CD14-positive monocyte (primary cell): ENCODE measurements at regions not wholly inside any gene's neighbourhood (a gene's known extent, or its start where the extent isn't known, plus 50 kb on each side); places are given as distances from the start of the nearest gene placed in this dataset.

Experiments used
- DNase-seq, 3 donors: peaks; one replicate each; pipeline ENCODE4 v3.0.0-alpha.2; 2011 to 2022
- H2AFZ ChIP-seq: 2 replicates; pipeline ENCODE4 v1.6.0; 2012; ENCODE audit warnings: mild to moderate bottlenecking, low read depth, low read length, inconsistent platforms; ENCODE audit not compliant: insufficient read depth, poor library complexity, severe bottlenecking
- H3K27ac ChIP-seq, 2 donors: 1 replicate in 1 of 2; 2 replicates in 1 of 2; pipeline ENCODE4 v1.5.1; 2012 to 2013; ENCODE audit warnings: low read length in 2 of 2, control low read depth in 1 of 2, inconsistent platforms in 1 of 2, low read depth in 1 of 2, mild to moderate bottlenecking in 1 of 2
- H3K27me3 ChIP-seq, 2 donors: one replicate each; pipeline versions ENCODE4 v1.6.0 to v1.6.1; 2011 to 2013; ENCODE audit warnings: low read length in 2 of 2; ENCODE audit not compliant: control insufficient read depth in 2 of 2, insufficient read depth in 2 of 2
- H3K36me3 ChIP-seq, 2 donors: replicated peaks in 1 of 2; 1 replicate in 1 of 2; 2 replicates in 1 of 2; pipeline versions ENCODE4 v1.5.1 to v1.6.1; 2012 to 2013; ENCODE audit warnings: low read length in 2 of 2, control low read depth in 1 of 2, inconsistent platforms in 1 of 2, mild to moderate bottlenecking in 1 of 2; ENCODE audit not compliant: insufficient read depth in 2 of 2, control insufficient read depth in 1 of 2
- H3K4me1 ChIP-seq, 2 donors: 1 replicate in 1 of 2; 2 replicates in 1 of 2; pipeline versions ENCODE4 v1.5.1 to v1.6.1; 2012 to 2013; ENCODE audit warnings: low read length in 2 of 2, control low read depth in 1 of 2, inconsistent platforms in 1 of 2, mild to moderate bottlenecking in 1 of 2, moderate library complexity in 1 of 2; ENCODE audit not compliant: insufficient read depth in 2 of 2, control insufficient read depth in 1 of 2
- H3K4me2 ChIP-seq: replicated peaks from 2 replicates; pipeline ENCODE3; 2012; ENCODE audit warnings: low read length, moderate library complexity, mild to moderate bottlenecking; ENCODE audit not compliant: poor library complexity, severe bottlenecking; ENCODE audit errors: extremely low read depth
- H3K4me3 ChIP-seq, 3 experiments: fragments of 200-600 bp in 1 of 3; sonication (generic) in 1 of 3; replicated peaks in 1 of 3; 1 replicate in 2 of 3; 2 replicates in 1 of 3; pipeline ENCODE4 v1.5.1; 2011 to 2013; ENCODE audit warnings: low read length in 3 of 3, mild to moderate bottlenecking in 3 of 3, control low read depth in 2 of 3, low read depth in 2 of 3, inconsistent platforms in 1 of 3, moderate library complexity in 1 of 3
- H3K79me2 ChIP-seq: 2 replicates; pipeline ENCODE4 v1.6.0; 2012; ENCODE audit warnings: mild to moderate bottlenecking, control low read depth, inconsistent platforms, low read length, moderate library complexity; ENCODE audit not compliant: insufficient read depth
- H3K9ac ChIP-seq: 2 replicates; pipeline ENCODE4 v1.6.0; 2017; ENCODE audit warnings: low read length, mild to moderate bottlenecking; ENCODE audit not compliant: insufficient read depth, poor library complexity, severe bottlenecking
- H3K9me3 ChIP-seq, 2 donors: replicated peaks in 1 of 2; 1 replicate in 1 of 2; 2 replicates in 1 of 2; pipeline versions ENCODE4 v1.5.1 to v1.6.1; 2012 to 2013; ENCODE audit warnings: low read length in 2 of 2, control low read depth in 1 of 2; ENCODE audit not compliant: control insufficient read depth in 1 of 2, insufficient read depth in 1 of 2
- H4K20me1 ChIP-seq: 2 replicates; pipeline ENCODE4 v1.6.0; 2012; ENCODE audit warnings: mild to moderate bottlenecking, low read length, control low read depth, moderate library complexity; ENCODE audit not compliant: insufficient read depth
- H3K27ac Mint-ChIP-seq, 7 donors: one replicate each; pipeline ENCODE4 v1.8.0; 2020; ENCODE audit warnings: mild to moderate bottlenecking in 7 of 7, mixed read lengths in 7 of 7, moderate library complexity in 6 of 7, inconsistent platforms in 2 of 7
- H3K27me3 Mint-ChIP-seq, 3 donors: one replicate each; pipeline ENCODE4 v1.8.0; 2021 to 2022; ENCODE audit warnings: low read depth in 3 of 3, mild to moderate bottlenecking in 3 of 3, mixed read lengths in 3 of 3, moderate library complexity in 3 of 3, inconsistent platforms in 1 of 3
- H3K36me3 Mint-ChIP-seq, 2 donors: one replicate each; pipeline ENCODE4 v1.8.0; 2020; ENCODE audit warnings: mixed read lengths in 2 of 2, inconsistent platforms in 1 of 2, mild to moderate bottlenecking in 1 of 2
- H3K4me1 Mint-ChIP-seq: one replicate; pipeline ENCODE4 v1.8.0; 2020; ENCODE audit warnings: mild to moderate bottlenecking, mixed read lengths
- H3K4me3 Mint-ChIP-seq, 2 donors: one replicate each; pipeline ENCODE4 v1.8.0; 2020; ENCODE audit warnings: mild to moderate bottlenecking in 2 of 2, mixed read lengths in 2 of 2, moderate library complexity in 1 of 2
- H3K9me3 Mint-ChIP-seq, 7 donors: one replicate each; pipeline ENCODE4 v1.8.0; 2020 to 2022; ENCODE audit warnings: mixed read lengths in 7 of 7, mild to moderate bottlenecking in 6 of 7, moderate library complexity in 6 of 7, inconsistent platforms in 2 of 7
- CTCF ChIP-seq: fragments of 200-600 bp; IDR thresholded peaks from one replicate; pipeline ENCODE4 v1.8.0; 2022; ENCODE audit warnings: antibody characterized with exemption, mild to moderate bottlenecking
- WGBS: methylation state at CpG from one replicate; pipeline ENCODE4 v1.1.5; 2013; ENCODE audit warnings: missing lambda C conversion rate; ENCODE audit not compliant: insufficient coverage; 5-methylcytosine and 5-hydroxymethylcytosine counted together
- intact Hi-C, 2 donors: fragments of 100-400 bp; cut with micrococcal nuclease; formaldehyde crosslinking; loops; one replicate each; pipeline versions ENCODE4 v1.15.0 to v1.15.1; 2023

DNA sequence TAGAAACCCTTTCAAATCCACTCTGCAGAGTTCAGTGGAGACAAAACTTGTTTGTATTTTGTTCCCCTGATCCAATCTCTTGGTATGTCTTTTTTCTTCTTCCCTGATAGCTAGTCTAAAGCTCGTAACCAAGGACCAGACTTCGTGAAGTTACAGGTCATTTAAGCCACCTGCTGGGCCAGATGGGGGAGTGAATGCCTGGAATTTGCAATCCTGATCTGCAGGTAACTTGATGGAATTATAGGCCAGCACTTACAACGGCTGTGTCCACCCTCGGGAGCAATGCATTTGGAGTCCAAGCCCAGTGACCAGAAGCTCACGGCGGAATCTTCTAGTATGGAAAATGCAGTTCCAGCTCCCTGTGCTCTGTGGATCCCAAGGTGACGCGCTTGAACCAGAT is 566.9 kb downstream of the TCERG1L start:
- Mint-ChIP-seq H3K9me3 (peaks cover 0 to 1% (median 0%) of the 10 kb centered on the region in 7 donors), H3K4me1 (no peaks in the 10 kb centered on the region), H3K27me3 (peaks cover 0 to 9% (median 4%) of the 10 kb centered on the region in 3 donors), H3K4me3 (no peak overlapping the region), H3K27ac (no peak overlapping the region), H3K36me3 (no peaks in the 10 kb centered on the region)
- no peak for TF ChIP-seq CTCF
- intact Hi-C loops: no loop called here
- DNase-seq: no peak
- no peaks in the 10 kb centered on the region for H3K27me3 ChIP-seq
- H3K79me2 ChIP-seq: no peaks in the 10 kb centered on the region
- H3K4me1 ChIP-seq: no peaks in the 10 kb centered on the region
- H3K4me2 ChIP-seq: no peak overlapping the region
- H3K9me3 ChIP-seq: no peaks in the 10 kb centered on the region
- no peak overlapping the region for H3K27ac ChIP-seq
- H4K20me1 ChIP-seq: no peaks in the 10 kb centered on the region
- no peaks in the 10 kb centered on the region for H3K36me3 ChIP-seq
- WGBS: 72% methylated on average over 4 of the region's 8 CpGs
- no peak overlapping the region for H3K4me3 ChIP-seq
- no peak overlapping the region for H2AFZ ChIP-seq
- H3K9ac ChIP-seq: no peak overlapping the region

DNA sequence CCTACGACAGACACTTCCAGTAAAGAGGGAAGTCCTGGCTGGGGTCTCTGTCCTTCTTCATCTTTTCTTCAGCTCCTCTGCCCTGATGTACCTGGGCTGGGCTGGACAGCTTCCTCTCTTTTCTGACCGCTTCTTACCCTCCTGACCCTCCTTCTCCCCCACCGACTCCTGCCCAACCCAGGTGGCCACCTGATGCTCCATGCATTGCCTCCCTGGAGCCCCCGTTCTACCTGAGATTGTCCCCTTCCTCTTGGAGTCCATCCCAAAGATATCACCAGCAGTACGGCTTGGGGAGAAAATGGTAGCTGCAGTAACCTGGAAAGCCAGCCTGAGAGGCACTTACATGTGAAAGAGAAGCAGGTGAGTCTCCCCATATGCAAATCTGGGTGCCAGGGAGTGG is 566.3 kb downstream of the TCERG1L start:
- H3K79me2 ChIP-seq: no peaks in the 10 kb centered on the region
- no peak for DNase-seq
- Mint-ChIP-seq H3K4me1 (no peaks in the 10 kb centered on the region), H3K4me3 (no peak overlapping the region), H3K27me3 (peaks cover 0 to 7% (median 5%) of the 10 kb centered on the region in 3 donors), H3K9me3 (no peaks in the 10 kb centered on the region), H3K27ac (peak overlapping the region in 1 of 7 donors; percentile 62), H3K36me3 (no peaks in the 10 kb centered on the region)
- H3K4me3 ChIP-seq: no peak overlapping the region
- no peaks in the 10 kb centered on the region for H4K20me1 ChIP-seq
- H3K4me1 ChIP-seq: no peaks in the 10 kb centered on the region
- H2AFZ ChIP-seq: no peak overlapping the region
- no peak for TF ChIP-seq CTCF
- intact Hi-C loops: no loop called here
- no peak overlapping the region for H3K27ac ChIP-seq
- H3K36me3 ChIP-seq: no peaks in the 10 kb centered on the region
- no peak overlapping the region for H3K9ac ChIP-seq
- H3K4me2 ChIP-seq: no peak overlapping the region
- H3K9me3 ChIP-seq: no peaks in the 10 kb centered on the region
- H3K27me3 ChIP-seq: no peaks in the 10 kb centered on the region
- 61% methylated on average over 4 of the region's 5 CpGs for WGBS
